ENCODE measurements at regions not wholly inside any gene's neighbourhood (a gene's known extent, or its start where the extent isn't known, plus 50 kb on each side); places are given as distances from the start of the nearest gene placed in this dataset.

DNA sequence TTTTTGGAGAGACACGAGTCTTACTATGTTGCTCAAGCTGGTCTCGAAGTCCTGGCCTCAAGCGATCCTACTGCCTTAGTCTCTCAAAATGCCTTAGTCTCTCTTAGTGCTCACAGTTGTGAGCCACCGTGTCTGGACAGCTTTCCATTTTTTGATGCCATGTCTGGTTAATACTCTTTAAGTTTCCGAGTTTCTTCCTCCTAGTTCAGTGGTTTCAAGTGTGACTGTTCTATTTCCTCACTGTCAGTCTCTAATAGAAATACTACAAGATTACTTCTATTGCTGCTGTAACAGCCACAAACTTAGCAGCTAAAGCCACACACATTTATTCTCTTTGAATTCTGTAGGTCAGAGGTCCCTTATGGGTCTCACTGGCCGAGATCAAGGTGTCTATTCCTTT lies 125.1 kb upstream of the MGAT5 start:
- TF ChIP-seq ZNF384 (IDR thresholded peaks at IDR 0.05) (no peak), SUZ12 (IDR thresholded peaks at IDR 0.05) (no peak)
